ENCODE measurements at regions not wholly inside any gene's neighbourhood (a gene's known extent, or its start where the extent isn't known, plus 50 kb on each side); places are given as distances from the start of the nearest gene placed in this dataset.
"Not testable (repeated sequence)": the region's sequence is repeated elsewhere in the genome, so short reads cannot be mapped to it uniquely, and the experiment has no call there.

- not testable (repeated sequence) for DNase-seq
Measured at GRCh38 chr3:125918024-125918423, 51.0 kb upstream of the ROPN1B start.

GRCh38 chr3:125918451-125918850, 50.5 kb upstream of the ROPN1B start:
- not testable (repeated sequence) for DNase-seq

GRCh38 chr3:125918866-125919265, 50.1 kb upstream of the ROPN1B start:
- not testable (repeated sequence) for DNase-seq

Data from NCI-H82 (cell line).